ENCODE measurements at regions not wholly inside any gene's neighbourhood (a gene's known extent, or its start where the extent isn't known, plus 50 kb on each side); places are given as distances from the start of the nearest gene placed in this dataset.
"Not testable (repeated sequence)": the region's sequence is repeated elsewhere in the genome, so short reads cannot be mapped to it uniquely, and the experiment has no call there.

- H3K4me3 ChIP-seq (replicated peaks; ENCODE audit: low read depth, low read length): not testable (repeated sequence)
- peak; percentile 37 for TF ChIP-seq CTCF (IDR thresholded peaks at IDR 0.05; ENCODE audit: low read length, missing control alignments)
- DNase-seq (ENCODE audit: low read depth): peak; percentile 4
Measured at GRCh38 chr5:86305050-86305449, 312.7 kb upstream of the COX7C start.

GRCh38 chr5:86314951-86315350 is 302.8 kb upstream of the COX7C start:
- no peak for DNase-seq (ENCODE audit: low read depth)
- no peak for TF ChIP-seq CTCF (IDR thresholded peaks at IDR 0.05; ENCODE audit: low read length, missing control alignments)
- no peak overlapping the region for H3K4me3 ChIP-seq (replicated peaks; ENCODE audit: low read depth, low read length)

- no peak overlapping the region for H3K4me3 ChIP-seq (replicated peaks; ENCODE audit: low read depth, low read length)
- TF ChIP-seq CTCF (IDR thresholded peaks at IDR 0.05; ENCODE audit: low read length, missing control alignments): no peak
- no peak for DNase-seq (ENCODE audit: low read depth)
Measured at GRCh38 chr5:86320266-86320665, 297.5 kb upstream of the COX7C start.

- DNase-seq (ENCODE audit: low read depth): no peak
- TF ChIP-seq CTCF (IDR thresholded peaks at IDR 0.05; ENCODE audit: low read length, missing control alignments): no peak
- no peak overlapping the region for H3K4me3 ChIP-seq (replicated peaks; ENCODE audit: low read depth, low read length)
Measured at GRCh38 chr5:86329318-86329717, 288.4 kb upstream of the COX7C start.

GRCh38 chr5:86330736-86331135 is 287.0 kb upstream of the COX7C start:
- no peak for TF ChIP-seq CTCF (IDR thresholded peaks at IDR 0.05; ENCODE audit: low read length, missing control alignments)
- DNase-seq (ENCODE audit: low read depth): no peak
- H3K4me3 ChIP-seq (replicated peaks; ENCODE audit: low read depth, low read length): no peak overlapping the region

GRCh38 chr5:86332851-86333250 is 284.9 kb upstream of the COX7C start:
- no peak overlapping the region for H3K4me3 ChIP-seq (replicated peaks; ENCODE audit: low read depth, low read length)
- no peak for TF ChIP-seq CTCF (IDR thresholded peaks at IDR 0.05; ENCODE audit: low read length, missing control alignments)
- DNase-seq (ENCODE audit: low read depth): no peak

GRCh38 chr5:86337667-86338460 is 279.9 kb upstream of the COX7C start:
- TF ChIP-seq CTCF (IDR thresholded peaks at IDR 0.05; ENCODE audit: low read length, missing control alignments): no peak
- no peak overlapping the region for H3K4me3 ChIP-seq (replicated peaks; ENCODE audit: low read depth, low read length)
- no peak for DNase-seq (ENCODE audit: low read depth)
